ENCODE measurements at regions not wholly inside any gene's neighbourhood (a gene's known extent, or its start where the extent isn't known, plus 50 kb on each side); places are given as distances from the start of the nearest gene placed in this dataset.

DNA sequence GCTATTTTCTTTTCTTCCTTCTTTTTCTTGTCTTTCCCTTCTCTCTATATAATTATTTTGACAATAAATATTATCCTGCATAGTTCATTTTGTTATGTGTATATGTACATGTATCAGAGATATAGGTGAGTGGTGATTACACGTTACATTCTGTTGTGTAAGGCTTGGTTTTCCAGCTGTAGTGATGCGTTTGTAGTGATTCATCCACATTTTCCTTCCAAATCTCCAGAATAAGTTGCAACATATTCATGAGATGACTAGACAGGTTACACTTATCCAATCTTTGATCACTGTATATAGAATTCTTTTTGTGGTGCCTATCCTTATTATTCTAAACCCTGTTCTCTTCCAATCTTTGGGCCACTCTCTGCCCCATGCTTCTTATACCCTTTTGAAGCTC, 540.2 kb downstream of the GBA3 start:
- TF ChIP-seq, protein P1, sequence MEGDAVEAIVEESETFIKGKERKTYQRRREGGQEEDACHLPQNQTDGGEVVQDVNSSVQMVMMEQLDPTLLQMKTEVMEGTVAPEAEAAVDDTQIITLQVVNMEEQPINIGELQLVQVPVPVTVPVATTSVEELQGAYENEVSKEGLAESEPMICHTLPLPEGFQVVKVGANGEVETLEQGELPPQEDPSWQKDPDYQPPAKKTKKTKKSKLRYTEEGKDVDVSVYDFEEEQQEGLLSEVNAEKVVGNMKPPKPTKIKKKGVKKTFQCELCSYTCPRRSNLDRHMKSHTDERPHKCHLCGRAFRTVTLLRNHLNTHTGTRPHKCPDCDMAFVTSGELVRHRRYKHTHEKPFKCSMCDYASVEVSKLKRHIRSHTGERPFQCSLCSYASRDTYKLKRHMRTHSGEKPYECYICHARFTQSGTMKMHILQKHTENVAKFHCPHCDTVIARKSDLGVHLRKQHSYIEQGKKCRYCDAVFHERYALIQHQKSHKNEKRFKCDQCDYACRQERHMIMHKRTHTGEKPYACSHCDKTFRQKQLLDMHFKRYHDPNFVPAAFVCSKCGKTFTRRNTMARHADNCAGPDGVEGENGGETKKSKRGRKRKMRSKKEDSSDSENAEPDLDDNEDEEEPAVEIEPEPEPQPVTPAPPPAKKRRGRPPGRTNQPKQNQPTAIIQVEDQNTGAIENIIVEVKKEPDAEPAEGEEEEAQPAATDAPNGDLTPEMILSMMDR (IDR thresholded peaks at IDR 0.05) = no peak
- no peak for TF ChIP-seq EP300 (IDR thresholded peaks at IDR 0.05)

All from esophagus muscularis mucosa (tissue), 3 donors.